ENCODE measurements at regions not wholly inside any gene's neighbourhood (a gene's known extent, or its start where the extent isn't known, plus 50 kb on each side); places are given as distances from the start of the nearest gene placed in this dataset.
"Not testable (repeated sequence)": the region's sequence is repeated elsewhere in the genome, so short reads cannot be mapped to it uniquely, and the experiment has no call there.

DNA sequence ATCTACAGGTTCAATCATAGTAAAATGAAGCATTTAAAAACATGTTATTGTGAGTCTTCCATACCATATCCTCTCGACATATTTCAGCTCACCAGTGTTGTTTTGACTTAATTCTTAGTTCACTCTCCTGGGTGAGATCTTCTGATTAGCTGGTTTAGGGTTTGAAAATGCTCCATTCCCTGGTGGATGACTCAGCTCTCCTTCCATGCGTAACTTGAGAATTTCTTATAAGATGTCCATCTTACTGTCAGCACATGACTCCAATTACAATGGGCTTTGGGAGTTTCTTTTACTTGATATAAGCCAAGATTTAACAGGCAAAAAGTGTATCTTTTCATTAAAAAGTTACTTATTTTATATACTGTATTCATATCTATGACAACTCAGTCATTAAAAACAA is 476.5 kb downstream of the BRINP3 start:
- Histone ChIP-seq H3K4me3 (ENCODE audit: low read depth in 1 of 2, low read length in 1 of 2) (no peak overlapping the region), H3K27ac (no peak overlapping the region), H3K27me3 (no peaks in the 10 kb centered on the region), H3K36me3 (no peaks in the 10 kb centered on the region), H3K4me1 (ENCODE audit: control insufficient read depth in 1 of 2, insufficient read depth in 1 of 2, low read depth in 1 of 2, low read length in 1 of 2) (no peaks in the 10 kb centered on the region), H3K9me3 (no peaks in the 10 kb centered on the region)
- TF ChIP-seq, protein P1, sequence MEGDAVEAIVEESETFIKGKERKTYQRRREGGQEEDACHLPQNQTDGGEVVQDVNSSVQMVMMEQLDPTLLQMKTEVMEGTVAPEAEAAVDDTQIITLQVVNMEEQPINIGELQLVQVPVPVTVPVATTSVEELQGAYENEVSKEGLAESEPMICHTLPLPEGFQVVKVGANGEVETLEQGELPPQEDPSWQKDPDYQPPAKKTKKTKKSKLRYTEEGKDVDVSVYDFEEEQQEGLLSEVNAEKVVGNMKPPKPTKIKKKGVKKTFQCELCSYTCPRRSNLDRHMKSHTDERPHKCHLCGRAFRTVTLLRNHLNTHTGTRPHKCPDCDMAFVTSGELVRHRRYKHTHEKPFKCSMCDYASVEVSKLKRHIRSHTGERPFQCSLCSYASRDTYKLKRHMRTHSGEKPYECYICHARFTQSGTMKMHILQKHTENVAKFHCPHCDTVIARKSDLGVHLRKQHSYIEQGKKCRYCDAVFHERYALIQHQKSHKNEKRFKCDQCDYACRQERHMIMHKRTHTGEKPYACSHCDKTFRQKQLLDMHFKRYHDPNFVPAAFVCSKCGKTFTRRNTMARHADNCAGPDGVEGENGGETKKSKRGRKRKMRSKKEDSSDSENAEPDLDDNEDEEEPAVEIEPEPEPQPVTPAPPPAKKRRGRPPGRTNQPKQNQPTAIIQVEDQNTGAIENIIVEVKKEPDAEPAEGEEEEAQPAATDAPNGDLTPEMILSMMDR (IDR thresholded peaks at IDR 0.05), result no peak

DNA sequence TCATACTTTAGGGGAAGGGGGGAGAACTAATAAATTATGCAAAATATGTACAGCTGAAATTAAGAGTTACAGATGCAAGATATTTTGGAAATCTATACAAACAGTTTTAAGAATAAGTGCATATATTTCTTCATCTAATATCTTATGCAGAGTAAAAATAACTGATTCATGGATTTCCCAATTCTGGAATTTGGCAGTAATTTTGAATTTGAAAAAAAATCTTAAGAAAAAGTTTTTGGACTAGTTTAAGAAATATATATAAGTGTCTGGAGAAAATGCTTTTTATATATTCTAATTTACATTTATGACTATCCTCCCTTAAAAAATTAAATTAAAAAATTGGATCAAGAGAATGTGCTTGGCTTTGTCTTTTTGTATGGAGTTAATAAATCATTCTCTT is 474.3 kb downstream of the BRINP3 start:
- H3K27me3 ChIP-seq, result no peaks in the 10 kb centered on the region
- no peaks in the 10 kb centered on the region for H3K4me1 ChIP-seq (ENCODE audit: control insufficient read depth in 1 of 2, insufficient read depth in 1 of 2, low read depth in 1 of 2, low read length in 1 of 2)
- TF ChIP-seq, protein P1 (IDR thresholded peaks at IDR 0.05), result no peak

DNA sequence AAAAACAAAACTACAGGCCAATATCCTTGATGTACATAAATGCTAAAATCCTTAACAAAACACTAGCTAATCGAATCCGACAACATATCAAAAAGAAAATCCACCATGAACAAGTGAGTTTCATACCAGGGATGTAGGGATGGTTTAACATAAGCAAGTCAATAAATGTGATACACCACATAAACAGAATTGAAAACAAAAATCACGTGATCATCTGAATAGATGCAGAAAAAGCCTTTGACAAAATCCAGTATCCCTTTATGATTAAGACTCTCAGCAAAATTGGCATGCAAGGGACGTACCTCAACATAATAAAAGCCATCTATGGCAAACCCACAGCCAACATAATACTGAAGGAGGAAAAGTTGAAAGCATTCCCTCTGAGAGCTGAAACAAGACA is 466.1 kb downstream of the BRINP3 start:
- Histone ChIP-seq H3K27ac (no peak overlapping the region), H3K36me3 (no peaks in the 10 kb centered on the region), H3K4me3 (ENCODE audit: low read depth in 1 of 2, low read length in 1 of 2) (no peak overlapping the region), H3K9me3 (no peaks in the 10 kb centered on the region), H3K27me3 (no peaks in the 10 kb centered on the region), H3K4me1 (ENCODE audit: control insufficient read depth in 1 of 2, insufficient read depth in 1 of 2, low read depth in 1 of 2, low read length in 1 of 2) (no peaks in the 10 kb centered on the region)
- TF ChIP-seq, protein P1 (IDR thresholded peaks at IDR 0.05), result no peak

More for the DNA sequence above, 474.3 kb downstream of the BRINP3 start:
- no peaks in the 10 kb centered on the region for H3K9me3 ChIP-seq
- H3K4me3 ChIP-seq (ENCODE audit: low read depth in 1 of 2, low read length in 1 of 2), result no peak overlapping the region
- no peak overlapping the region for H3K27ac ChIP-seq
- H3K36me3 ChIP-seq, result no peaks in the 10 kb centered on the region

DNA sequence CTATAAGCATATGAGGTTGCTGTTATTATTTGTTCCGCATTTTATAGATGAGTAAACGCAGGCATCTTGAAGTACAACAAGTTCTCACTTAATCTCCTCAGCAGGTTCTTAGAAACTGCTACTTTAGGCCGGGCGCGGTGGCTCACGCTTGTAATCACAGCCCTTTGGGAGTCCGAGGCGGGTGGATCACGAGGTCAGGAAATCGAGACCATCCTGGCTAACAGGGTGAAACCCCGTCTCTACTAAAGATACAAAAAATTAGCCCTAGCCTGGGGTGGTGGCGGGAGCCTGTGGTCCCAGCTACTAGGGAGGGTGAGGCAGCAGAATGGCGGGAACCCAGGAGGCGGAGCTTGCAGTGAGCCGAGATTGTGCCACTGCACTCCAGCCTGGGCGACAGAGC is 458.5 kb downstream of the BRINP3 start:
- H3K4me3 ChIP-seq (ENCODE audit: low read depth in 1 of 2, low read length in 1 of 2); H3K27me3 ChIP-seq; H3K36me3 ChIP-seq; H3K27ac ChIP-seq; H3K4me1 ChIP-seq (ENCODE audit: control insufficient read depth in 1 of 2, insufficient read depth in 1 of 2, low read depth in 1 of 2, low read length in 1 of 2); H3K9me3 ChIP-seq: not testable (repeated sequence)

DNA sequence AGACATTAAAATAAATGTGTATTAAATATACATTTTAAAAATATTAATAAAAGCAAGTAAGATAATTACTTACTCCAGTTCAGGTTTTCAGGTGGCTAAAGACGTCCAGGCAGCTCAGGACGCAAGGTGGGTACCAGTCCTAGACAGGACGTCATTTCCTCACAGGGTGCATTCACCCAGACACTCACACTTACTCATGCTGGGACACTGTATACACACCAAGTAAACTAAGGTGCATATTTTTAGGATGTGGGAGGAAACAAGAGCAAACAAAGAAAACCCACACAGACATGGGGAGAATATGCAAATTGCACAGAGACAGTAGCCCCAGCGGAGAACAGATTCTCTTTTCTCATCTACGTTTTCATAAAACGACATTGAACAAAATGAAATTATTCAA is 457.9 kb downstream of the BRINP3 start:
- TF ChIP-seq, protein P1 (IDR thresholded peaks at IDR 0.05), result no peak
- Histone ChIP-seq H3K9me3 (no peaks in the 10 kb centered on the region), H3K27me3 (no peaks in the 10 kb centered on the region), H3K27ac (no peak overlapping the region), H3K36me3 (no peaks in the 10 kb centered on the region), H3K4me3 (ENCODE audit: low read depth in 1 of 2, low read length in 1 of 2) (no peak overlapping the region), H3K4me1 (ENCODE audit: control insufficient read depth in 1 of 2, insufficient read depth in 1 of 2, low read depth in 1 of 2, low read length in 1 of 2) (no peaks in the 10 kb centered on the region)

DNA sequence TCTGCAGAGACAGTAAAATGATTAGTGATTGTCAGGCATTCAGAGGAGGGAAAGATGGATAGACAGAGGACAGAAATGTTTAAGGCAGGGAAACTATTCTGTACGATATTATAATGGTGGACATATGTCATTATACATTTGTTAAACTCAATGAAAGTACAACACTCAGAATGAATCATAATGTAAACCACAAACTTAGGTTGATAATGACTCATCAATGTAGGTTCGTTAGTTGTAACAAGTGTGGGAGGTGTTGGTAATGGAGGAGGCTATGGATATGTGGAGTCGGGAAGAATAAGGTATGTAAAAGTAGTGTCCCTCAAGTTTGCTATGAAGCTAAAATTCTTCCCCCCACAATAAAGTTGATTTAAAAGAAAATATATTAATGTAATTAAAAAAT is 455.0 kb downstream of the BRINP3 start:
- Histone ChIP-seq H3K4me3 (ENCODE audit: low read depth in 1 of 2, low read length in 1 of 2) (no peak overlapping the region), H3K27ac (no peak overlapping the region), H3K9me3 (no peaks in the 10 kb centered on the region), H3K4me1 (ENCODE audit: control insufficient read depth in 1 of 2, insufficient read depth in 1 of 2, low read depth in 1 of 2, low read length in 1 of 2) (no peaks in the 10 kb centered on the region), H3K36me3 (no peaks in the 10 kb centered on the region), H3K27me3 (no peaks in the 10 kb centered on the region)
- TF ChIP-seq, protein P1 (IDR thresholded peaks at IDR 0.05), result no peak

Measured in neutrophil (primary cell).